ENCODE measurements at regions not wholly inside any gene's neighbourhood (a gene's known extent, or its start where the extent isn't known, plus 50 kb on each side); places are given as distances from the start of the nearest gene placed in this dataset.

GRCh38 chr6:25199544-25199943 is 79.6 kb upstream of the CARMIL1 start:
- no peak overlapping the region for H2AK5ac ChIP-seq (ENCODE audit: low read depth, low read length)
- no peak overlapping the region for H2BK12ac ChIP-seq (ENCODE audit: low read depth, low read length)
- FAIRE-seq (no peak), DNase-seq (ENCODE audit: low read depth in 1 of 2, low spot score in 2 of 2) (no peak)
- no peak overlapping the region for H2BK120ac ChIP-seq (replicated peaks; ENCODE audit: low read depth, low read length)
- no peaks in the 10 kb centered on the region for H3K36me3 ChIP-seq (ENCODE audit: control insufficient read depth in 2 of 4, insufficient read depth in 4 of 4, low read length in 3 of 4)
- no peaks in the 10 kb centered on the region for H3K79me2 ChIP-seq (ENCODE audit: control insufficient read depth in 1 of 2, insufficient read depth in 2 of 2, low read length in 2 of 2)
- ChIA-PET POLR2A (ENCODE audit: partially characterized antibody) (no interaction called here), CTCF (ENCODE audit: partially characterized antibody) (interaction anchor here (0.5 to 2.2 kb wide), 5 partner anchors 9 to 736 kb away, joined by 3 to 7 read pairs (median 5); no protein-coding TSS in a partner anchor)
- no peak overlapping the region for H2BK5ac ChIP-seq (ENCODE audit: low read depth, low read length)
- no peaks in the 10 kb centered on the region for H3K79me1 ChIP-seq (ENCODE audit: low read depth, low read length)
- no peak overlapping the region for H4K91ac ChIP-seq (replicated peaks; ENCODE audit: insufficient read length, low read length)
- H3K9ac ChIP-seq (replicated peaks in 1 of 4; ENCODE audit: extremely low read depth in 1 of 4, low read depth in 3 of 4, low read length in 3 of 4) = no peak overlapping the region
- H3K4me2 ChIP-seq (ENCODE audit: insufficient read depth in 1 of 2, low read depth in 2 of 2, low read length in 2 of 2) = no peak overlapping the region
- H3K4me1 ChIP-seq (replicated peaks in 1 of 4; ENCODE audit: control insufficient read depth in 3 of 4, insufficient read depth in 4 of 4, low read length in 3 of 4) = no peaks in the 10 kb centered on the region
- no peak overlapping the region for H3K27ac ChIP-seq (ENCODE audit: low read depth, low read length)
- H4K8ac ChIP-seq (ENCODE audit: extremely low read depth, insufficient read depth, low read length) = no peak overlapping the region
- H3K14ac ChIP-seq (ENCODE audit: insufficient read length) = no peak overlapping the region
- H3K4me3 ChIP-seq (ENCODE audit: extremely low read depth in 1 of 4, insufficient read depth in 2 of 4, low read depth in 3 of 4, low read length in 4 of 4) = no peak overlapping the region
- no peak overlapping the region for H3K56ac ChIP-seq (replicated peaks; ENCODE audit: insufficient read length, low read depth, low read length)
- H3K4ac ChIP-seq (replicated peaks; ENCODE audit: insufficient read length, low read depth, low read length) = no peak overlapping the region
- H3K23ac ChIP-seq (ENCODE audit: insufficient read length) = no peak overlapping the region
- WGBS, 2 experiments (ENCODE audit: extremely low coverage in 1 of 2, insufficient coverage in 1 of 2, insufficient read length in 1 of 2, insufficient replicate concordance in 2 of 2, low coverage in 1 of 2, low lambda C conversion rate in 2 of 2, missing lambda C conversion rate in 1 of 2) = 90% methylated on average over 2 of the region's 2 CpGs; no CpG with 5 or more reads in 1 of the 2 experiments
- H2BK15ac ChIP-seq (ENCODE audit: low read length) = no peak overlapping the region
- peak; percentile 11 to 29; a peak in 2 of 4 replicates for TF ChIP-seq RAD21 (IDR thresholded peaks at IDR 0.05 in 1 of 2, conservative IDR thresholded peaks at IDR 0.05 in 1 of 2; ENCODE audit: low read depth in 2 of 2, low read length in 2 of 2)
- TF ChIP-seq CREB1 (IDR thresholded peaks at IDR 0.05) = no peak
- peak; percentile 20 to 31 (median 23); a peak in 3 of 4 replicates for TF ChIP-seq CTCF (IDR thresholded peaks at IDR 0.05; ENCODE audit: control extremely low read depth in 1 of 3, insufficient read depth in 1 of 3, low read depth in 1 of 3, low read length in 3 of 3)
- no peaks in the 10 kb centered on the region for H3K9me3 ChIP-seq (ENCODE audit: insufficient read depth in 2 of 2, low read depth in 1 of 2, low read length in 1 of 2)
- no peak overlapping the region for H4K5ac ChIP-seq (ENCODE audit: insufficient read length, low read depth, low read length)
- no peak overlapping the region for H2BK20ac ChIP-seq (ENCODE audit: low read length)
- no peak overlapping the region for H3K18ac ChIP-seq (ENCODE audit: extremely low read depth, low read length)
- H3K23me2 ChIP-seq (ENCODE audit: low read depth, low read length) = no peaks in the 10 kb centered on the region
- no peak overlapping the region for H2AFZ ChIP-seq (ENCODE audit: low read length)
- H4K20me1 ChIP-seq (replicated peaks in 1 of 2; ENCODE audit: control insufficient read depth in 1 of 2, insufficient read depth in 2 of 2, low read length in 2 of 2) = no peaks in the 10 kb centered on the region
- H3K27me3 ChIP-seq (replicated peaks in 1 of 4; ENCODE audit: control insufficient read depth in 3 of 4, extremely low read depth in 1 of 4, insufficient read depth in 3 of 4, low read length in 3 of 4) = no peaks in the 10 kb centered on the region

Measured in H1 (cell line).